ENCODE measurements at regions not wholly inside any gene's neighbourhood (a gene's known extent, or its start where the extent isn't known, plus 50 kb on each side); places are given as distances from the start of the nearest gene placed in this dataset.

DNA sequence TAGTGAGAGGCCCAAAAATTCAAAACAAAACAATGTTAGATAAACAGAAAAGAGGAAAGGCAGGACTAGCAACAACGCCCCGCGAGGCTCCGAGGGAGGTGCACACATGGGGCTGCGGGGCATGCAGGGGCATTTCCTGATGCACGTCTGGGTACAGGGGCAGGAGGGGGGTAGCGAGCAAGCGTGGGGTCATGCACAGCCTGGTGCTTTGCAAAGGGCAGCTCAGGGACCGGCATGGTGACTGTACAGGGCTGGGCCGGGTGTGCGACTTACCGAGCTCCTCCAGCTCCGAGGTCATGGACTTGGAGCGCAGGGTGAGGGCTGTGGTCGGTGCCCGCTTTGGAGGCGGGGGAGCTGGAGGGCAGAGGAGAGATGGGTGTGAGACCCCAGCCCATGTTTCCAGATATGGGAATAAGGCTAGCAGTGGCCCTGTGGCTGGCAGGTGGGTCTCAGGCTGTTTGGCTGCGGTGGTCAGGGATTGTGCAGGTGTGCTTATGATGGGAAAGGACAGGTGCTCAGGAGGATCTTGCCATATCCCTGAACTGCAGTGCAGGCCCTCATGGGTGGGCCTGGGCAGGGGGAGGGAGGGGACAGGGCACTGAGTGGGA lies 103.7 kb downstream of the CTTN start:
- DNase-seq = no peak

GRCh38 chr11:70502677-70503467 lies 104.5 kb downstream of the CTTN start:
- no peak for DNase-seq

GRCh38 chr11:70503468-70504221 lies 105.3 kb downstream of the CTTN start:
- no peak for DNase-seq

GRCh38 chr11:70504246-70505020 lies 106.1 kb downstream of the CTTN start:
- no peak for DNase-seq

DNA sequence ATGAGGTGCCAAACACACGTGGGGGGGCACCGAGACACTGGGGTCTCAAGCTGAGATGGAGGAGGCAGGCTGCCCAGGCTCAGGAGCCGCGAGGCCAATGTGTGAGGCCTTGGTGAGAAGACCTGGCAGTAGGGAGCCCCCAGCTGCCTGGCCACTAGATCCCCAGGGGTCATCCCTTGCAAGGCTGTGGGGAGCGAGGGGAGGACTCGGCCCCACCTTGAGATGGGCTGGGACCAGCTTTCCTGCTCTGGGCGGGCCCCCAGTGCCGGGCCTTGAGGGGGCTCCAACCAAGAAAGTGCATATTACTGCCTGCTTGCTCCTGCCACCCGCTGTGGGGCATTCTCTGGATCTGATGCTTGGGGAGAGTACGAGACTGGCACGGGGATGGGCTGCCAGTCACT lies 107.0 kb downstream of the CTTN start:
- DNase-seq = no peak

GRCh38 chr11:70505761-70506657 lies 107.7 kb downstream of the CTTN start:
- DNase-seq = no peak

DNA sequence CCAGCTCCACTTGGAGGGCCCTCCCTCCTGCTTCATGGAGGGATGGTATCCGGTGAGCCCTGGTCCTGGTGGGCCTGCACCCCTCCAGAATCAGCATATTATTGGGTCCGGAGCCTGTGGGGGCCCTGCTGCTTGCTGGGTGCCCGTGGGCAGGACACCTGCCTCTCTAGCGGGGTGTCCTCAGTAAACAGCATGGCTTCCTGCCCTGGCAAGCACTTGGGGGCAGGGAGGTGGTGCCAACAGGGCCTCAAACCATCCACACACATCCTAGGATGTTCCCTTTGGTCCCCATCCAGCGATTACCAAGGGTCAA lies 108.3 kb downstream of the CTTN start:
- DNase-seq = no peak

GRCh38 chr11:70506986-70507385 lies 108.7 kb downstream of the CTTN start:
- DNase-seq = no peak

GRCh38 chr11:70507466-70508230 lies 109.3 kb downstream of the CTTN start:
- no peak for DNase-seq

- DNase-seq = no peak
These were observed 109.8 kb downstream of the CTTN start for GRCh38 chr11:70508231-70508480.

GRCh38 chr11:70509476-70509875 lies 111.1 kb downstream of the CTTN start:
- no peak for DNase-seq

DNA sequence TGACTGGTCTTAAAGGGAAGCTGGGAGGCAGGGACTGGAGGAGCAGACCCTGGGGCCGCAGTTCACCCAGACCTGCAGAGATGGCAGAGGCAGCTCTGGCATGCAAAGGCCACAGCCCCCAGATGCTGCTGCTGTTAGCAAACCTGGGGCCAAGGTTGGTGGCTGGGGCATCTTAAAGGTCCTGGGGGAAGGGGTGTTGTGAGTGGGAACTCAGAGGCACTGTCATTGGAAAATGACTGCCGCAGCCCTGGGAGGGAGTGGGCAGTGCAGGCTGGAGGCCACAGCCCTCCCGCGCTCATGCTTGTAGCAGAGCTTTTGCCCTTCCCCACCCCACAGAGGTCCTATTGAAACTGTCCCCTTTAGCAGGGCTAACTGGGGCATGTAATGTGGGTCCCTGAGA lies 111.8 kb downstream of the CTTN start:
- no peak for DNase-seq

- no peak for DNase-seq
These were observed 112.2 kb downstream of the CTTN start for GRCh38 chr11:70510571-70510970.

GRCh38 chr11:70511345-70511744 lies 113.0 kb downstream of the CTTN start:
- DNase-seq = no peak

GRCh38 chr11:70512716-70513115 lies 114.4 kb downstream of the CTTN start:
- no peak for DNase-seq

DNA sequence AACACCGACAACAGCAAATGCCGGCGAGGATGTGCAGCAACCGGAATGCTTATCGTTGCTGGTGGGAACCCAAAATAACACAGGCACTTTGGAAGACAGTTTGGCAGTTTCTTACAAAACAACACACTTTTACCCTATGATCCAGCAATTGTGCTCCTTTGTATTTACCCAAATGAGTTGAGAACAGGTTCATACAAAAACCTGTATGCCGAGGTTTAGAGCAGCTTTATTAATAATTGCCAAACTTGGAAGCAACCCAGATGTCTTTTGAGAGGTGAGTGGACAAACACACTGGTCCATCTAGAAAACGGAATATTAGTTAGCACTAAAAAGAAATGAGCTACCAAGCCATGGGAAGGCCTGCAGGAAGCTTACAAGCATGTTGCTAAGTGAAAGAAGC lies 118.9 kb downstream of the CTTN start:
- no peak for DNase-seq

DNA sequence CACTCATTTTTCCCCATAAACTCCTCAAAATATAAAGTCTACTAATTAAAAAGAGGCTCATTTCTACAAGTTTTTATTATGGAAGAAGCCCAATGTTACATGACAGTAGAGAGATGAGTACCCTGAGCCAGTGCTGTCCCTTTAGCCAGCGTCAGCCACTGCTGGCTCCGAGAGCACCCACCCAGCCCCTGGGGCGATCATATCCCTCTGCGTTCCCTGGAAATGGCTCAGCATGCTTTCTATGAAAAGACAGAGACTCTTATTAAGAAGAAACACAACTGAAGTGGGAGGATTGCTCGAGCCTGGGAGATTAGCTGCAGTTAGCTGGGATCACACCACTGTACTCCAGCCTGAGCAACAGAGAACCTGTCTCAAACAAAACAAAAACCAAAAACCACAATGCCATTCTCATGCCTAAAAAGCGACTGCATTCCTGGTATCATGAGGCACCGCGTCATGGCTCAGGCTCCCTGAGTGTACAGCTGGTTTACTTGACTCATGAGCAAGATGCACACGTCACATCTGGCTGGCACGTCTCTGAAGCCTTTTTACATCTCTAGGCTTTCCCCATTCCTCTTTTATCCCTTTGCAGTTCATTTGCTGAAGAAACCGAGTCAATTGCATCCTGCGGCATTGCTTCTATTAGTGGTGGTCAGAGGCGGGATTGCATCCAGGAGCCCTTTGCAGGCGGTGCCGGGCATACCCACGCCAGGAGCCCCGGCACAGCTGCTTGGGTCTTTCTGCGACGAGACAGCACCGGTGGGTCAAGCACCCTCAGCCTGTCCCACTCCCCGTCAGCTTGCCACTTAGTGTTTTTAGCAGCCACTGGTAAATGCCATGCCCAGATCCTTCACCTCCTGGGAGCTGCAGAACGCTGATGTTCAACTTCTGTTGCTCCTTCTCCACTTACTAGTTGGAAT lies 119.9 kb downstream of the CTTN start:
- no peak for DNase-seq

- no peak for DNase-seq
These were observed 120.8 kb downstream of the CTTN start for GRCh38 chr11:70519117-70519516.

DNA sequence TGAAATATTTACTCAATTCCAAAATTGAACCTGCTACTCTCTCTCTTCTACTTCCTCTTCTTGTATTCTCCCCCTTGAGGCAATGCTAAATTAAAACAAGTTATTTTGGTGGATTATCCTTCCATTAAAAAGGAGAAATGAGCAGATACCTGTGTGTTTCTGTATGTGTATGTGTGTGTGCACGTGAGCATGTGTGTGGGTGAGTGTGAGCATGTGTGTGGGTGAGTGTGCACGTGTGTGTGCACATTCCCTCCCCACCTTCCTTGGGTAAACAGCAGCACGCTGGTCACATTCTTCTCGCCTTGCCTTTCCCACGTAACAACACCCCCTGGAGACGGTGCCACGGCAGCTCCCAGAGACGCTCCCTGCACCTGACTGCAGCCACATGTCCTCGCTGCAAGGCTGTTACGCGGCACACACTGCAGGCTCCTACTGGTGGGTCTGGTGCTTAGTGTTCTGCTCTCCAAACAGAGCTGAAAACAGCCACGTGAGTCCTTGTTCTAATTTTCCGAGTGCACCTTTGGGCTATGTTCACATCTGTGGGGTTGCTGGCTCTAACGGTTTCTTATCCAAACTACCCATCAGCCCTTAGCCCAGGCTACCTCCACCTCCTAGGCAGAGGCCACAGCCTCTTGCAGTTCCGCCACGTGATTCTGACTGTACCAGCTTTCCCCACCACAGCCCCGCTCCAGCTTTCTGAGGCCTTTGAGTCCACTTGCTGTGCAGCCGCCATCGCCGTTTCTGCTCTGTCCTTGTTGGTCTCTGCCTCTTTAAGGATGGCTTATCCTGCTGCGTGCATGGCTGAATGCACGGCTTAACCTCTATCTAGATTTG lies 123.4 kb downstream of the CTTN start:
- no peak for DNase-seq

DNA sequence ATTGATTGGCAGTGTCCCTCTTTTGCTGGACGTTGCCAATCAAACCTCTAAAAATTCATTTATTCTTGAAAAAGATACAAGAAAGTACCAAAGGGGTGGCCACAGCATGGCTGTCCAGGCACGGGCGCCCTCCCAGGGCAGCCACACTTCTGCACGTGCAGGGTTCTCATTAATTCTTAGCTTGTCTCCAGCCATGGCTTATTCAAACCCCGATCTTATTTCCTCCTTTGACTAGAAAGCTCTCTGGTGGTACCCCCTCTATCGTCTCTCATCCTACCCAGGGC lies 123.9 kb downstream of the CTTN start:
- DNase-seq = no peak

All from activated CD4-positive, alpha-beta T cell treated with anti-CD3 and anti-CD28 coated beads for 48 hours (primary cell).